HG02763 (cell line): ENCODE measurements at regions not wholly inside any gene's neighbourhood (a gene's known extent, or its start where the extent isn't known, plus 50 kb on each side); places are given as distances from the start of the nearest gene placed in this dataset.
"Not testable (repeated sequence)": the region's sequence is repeated elsewhere in the genome, so short reads cannot be mapped to it uniquely, and the experiment has no call there.

ENCODE experiments used
- ATAC-seq: cut with Tn5 transposase; IDR thresholded peaks from one replicate; pipeline ENCODE4 v1.9.1; 2021; ENCODE audit warnings: mild to moderate bottlenecking, moderate library complexity; ENCODE audit not compliant: unreplicated experiment

DNA sequence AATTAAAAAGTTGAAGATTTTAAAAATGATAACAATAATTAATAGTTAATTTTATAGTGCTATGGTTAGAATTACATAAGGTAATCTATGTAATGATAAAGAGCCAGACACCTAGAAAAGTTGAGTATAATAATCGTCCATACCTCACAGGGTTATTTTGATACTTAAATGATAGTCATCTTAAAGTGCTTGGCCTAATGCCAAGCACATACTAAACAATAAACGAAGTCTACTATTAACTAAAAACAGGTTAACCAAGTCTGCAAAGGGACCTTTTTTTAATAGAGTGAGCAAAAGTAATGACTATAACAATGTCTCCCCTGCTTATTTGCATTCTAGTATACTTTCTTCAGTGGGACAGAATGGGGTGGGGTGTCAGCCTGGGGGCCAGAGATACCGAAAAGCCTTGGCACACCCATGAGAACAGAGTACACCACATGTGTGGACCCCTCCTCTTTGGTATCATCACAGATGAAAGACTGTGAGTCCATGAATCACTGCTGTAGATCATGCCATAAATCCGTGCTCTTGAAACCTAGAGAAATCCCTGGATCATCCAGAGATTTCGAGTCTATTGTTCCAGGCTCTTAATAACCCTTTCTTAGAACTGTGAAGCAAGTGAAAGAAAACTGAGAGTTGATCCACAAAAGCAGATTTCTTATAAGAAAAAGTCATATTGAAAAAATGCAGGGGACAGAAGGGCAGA lies 249.5 kb downstream of the PRELID2 start:
- no peak for ATAC-seq

DNA sequence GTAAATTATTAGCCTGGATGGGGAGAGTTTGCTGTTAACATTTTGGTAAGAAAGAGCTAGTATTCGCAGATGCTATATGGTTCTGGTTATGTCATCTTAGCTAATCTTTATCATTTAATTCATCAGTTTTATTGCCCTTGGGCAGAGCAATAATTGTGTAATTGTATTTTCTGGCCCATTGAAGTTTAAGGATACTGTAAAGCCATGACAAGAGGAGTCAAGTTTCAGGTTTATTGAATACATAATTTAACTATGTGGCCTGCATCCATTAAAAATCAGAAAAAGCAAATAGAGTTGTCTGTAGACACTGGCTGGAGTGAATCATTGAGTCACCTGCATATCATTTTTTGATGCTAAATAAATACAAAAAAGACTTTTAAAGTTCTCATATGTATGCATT lies 255.8 kb downstream of the PRELID2 start:
- ATAC-seq: no peak

GRCh38 chr5:145574889-145575573 lies 260.1 kb downstream of the PRELID2 start:
- ATAC-seq: no peak

DNA sequence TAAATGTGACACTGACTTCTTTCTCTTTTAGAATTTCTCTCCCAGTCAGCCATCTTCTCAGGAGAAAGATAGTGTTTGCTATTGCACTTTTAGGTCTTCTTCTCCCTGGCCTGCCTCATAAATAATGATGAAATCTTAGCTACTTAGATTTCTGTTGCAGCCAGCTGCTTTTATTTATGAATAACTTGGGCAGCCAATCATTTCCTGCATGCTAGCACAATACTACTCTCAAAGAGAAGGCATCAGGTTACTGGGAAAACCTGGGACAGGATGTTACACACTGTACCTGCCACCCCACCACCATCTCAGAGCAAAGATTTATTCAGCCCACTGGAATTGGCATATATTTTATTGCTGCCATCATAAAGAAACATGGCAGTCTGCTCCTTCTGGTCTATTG lies 266.6 kb downstream of the PRELID2 start:
- ATAC-seq: no peak

- ATAC-seq: no peak
These were observed 272.2 kb downstream of the PRELID2 start for GRCh38 chr5:145562931-145563330.

DNA sequence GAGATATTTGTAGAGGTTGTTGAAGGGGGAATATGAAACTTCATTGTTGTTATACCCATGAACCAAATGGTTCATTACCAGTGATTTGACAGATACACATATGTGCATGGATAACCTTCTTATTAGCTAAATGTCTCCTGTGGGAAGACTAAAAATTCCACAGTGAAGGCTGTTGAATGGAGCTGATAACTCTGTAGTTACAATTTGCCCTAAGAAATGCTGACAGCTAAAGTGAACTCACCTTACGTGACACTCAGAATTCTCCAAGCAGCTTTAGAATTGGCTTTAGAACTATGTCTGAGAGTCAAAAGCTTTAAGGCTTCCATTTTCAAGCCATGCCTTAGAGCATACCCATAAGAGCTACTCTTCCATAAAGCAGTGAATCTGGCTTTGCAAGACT lies 276.9 kb downstream of the PRELID2 start:
- no peak for ATAC-seq

GRCh38 chr5:145557345-145557744 lies 277.8 kb downstream of the PRELID2 start:
- ATAC-seq: no peak

DNA sequence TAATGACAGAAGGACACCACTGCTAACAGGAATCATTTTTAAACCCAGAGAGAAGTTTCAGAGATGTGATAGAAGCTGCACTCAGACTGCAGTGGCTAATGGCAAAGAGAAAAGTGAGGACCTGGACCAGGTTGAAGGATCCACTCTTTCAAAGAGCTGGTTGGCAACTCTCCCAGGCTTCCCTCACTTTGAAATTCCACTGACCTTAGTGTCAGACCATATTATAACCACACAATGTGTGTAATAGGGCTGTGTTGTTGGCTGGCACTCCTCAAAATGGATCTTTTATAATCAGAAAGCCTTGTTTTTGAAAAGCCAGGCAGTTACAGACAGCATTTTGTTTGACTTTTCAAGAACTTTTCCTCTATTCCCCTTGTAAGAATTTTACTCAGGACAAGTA lies 280.7 kb downstream of the PRELID2 start:
- ATAC-seq: no peak

DNA sequence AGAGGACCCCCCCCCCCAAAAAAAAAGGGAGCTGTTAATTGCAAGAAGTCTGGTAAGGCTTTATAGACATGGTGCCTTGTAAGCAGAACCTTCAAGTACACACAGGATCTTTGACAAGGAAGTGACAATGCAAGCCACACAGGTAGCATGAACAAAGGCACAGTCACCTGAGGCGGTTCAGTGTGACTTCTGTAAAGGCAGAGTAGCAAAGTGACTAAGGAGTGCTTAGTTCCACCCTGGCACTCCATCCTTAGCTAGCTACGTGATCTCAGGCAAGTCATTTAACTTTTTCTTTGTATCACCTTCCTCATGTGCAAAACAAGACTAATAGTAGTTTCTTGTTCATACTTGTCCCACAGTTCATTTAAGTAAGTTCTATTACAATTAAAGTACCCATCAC lies 282.0 kb downstream of the PRELID2 start:
- no peak for ATAC-seq

DNA sequence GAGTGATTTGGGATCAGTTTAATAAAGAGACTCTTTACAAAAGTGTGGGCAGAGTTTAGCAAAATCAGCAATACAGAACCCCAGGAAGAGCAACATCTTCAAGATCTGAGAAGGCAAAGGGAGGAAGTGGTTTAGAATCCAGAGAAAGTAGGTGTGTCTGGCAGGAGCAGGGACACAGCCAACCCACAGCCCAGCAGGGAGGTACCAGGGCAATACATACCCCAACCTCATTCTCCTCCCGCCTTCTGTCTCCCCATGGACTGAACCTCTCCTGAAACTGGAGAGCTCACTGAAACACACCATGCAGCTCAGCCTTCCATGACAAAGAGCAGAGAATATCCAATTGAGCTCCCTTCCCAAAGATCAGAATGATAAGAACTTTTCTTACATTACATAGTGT lies 283.4 kb downstream of the PRELID2 start:
- no peak for ATAC-seq

DNA sequence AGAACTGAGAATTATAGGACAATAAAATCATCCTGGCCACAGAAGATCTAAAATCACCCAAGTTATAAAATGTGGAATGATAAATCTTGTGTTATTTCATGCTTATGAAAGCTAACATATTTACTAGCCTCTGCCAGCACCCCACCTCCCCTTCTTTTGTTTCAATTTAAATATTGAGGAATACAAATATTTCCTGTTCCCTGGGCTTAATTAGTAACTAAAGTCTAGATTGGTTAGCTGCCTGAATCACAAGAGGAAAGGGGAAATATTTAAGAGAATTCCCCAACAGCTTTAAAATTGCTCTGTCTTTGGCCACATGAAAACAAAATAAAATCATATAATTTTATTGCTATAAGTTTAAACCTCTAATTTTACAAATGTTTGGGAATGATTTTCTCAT lies 287.0 kb downstream of the PRELID2 start:
- ATAC-seq: no peak

GRCh38 chr5:145544401-145544800 lies 290.7 kb downstream of the PRELID2 start:
- ATAC-seq: no peak

- ATAC-seq: no peak
These were observed 291.2 kb downstream of the PRELID2 start for GRCh38 chr5:145543968-145544367.

DNA sequence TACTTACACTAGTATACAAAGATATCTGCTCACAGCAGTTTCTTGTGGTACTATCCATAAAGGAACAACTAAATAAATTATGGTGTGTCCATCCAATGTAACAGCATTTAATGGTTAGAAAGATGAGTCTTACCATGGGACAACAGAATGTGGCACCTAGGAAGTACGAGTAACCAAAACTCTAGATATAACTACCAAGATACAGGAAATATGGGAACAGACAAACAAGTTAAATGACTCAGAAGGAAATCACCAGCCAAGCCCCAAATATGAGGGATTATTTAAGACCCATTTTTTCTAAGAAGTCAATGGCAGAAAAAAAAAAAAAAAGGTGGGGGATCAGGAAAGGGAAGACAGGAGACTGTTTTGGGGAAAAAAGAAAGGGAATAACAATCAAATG lies 294.8 kb downstream of the PRELID2 start:
- no peak for ATAC-seq

DNA sequence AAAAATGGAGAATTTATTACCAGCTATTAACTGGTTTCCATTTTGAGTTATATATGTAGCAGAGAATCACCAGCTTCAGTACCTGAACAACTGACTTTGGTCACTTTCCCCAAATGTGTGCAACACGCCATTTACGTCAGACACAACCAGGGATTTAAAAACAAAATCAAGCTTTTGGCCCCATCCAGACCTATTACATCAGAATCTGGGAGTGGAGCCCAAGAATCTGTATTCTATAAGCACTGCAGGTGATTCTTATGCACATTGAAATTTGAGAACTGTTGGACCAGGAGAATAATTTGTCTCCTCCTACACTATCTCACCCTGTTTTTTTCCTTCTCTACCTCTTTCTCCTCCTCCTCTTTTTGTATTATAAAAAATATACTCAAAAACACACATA lies 295.9 kb downstream of the PRELID2 start:
- no peak for ATAC-seq

DNA sequence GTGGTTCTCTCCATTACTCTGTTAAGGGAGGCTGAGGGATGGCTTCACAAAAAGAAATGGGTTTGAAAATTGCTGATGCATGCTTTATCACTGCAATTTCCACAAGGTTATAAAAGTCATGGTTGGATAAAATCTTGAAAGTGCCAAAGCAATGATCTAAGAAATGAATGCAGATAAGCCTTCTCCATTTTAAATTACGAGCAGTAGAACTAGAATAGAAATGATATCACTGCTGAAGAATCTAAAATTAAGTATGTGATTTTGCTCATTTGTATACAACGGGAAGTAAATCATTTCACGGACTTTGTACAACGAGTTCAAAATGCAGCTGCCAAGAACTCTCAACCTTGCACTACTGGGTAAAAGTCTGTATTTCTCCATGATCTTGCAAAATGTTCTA lies 299.0 kb downstream of the PRELID2 start:
- ATAC-seq: no peak

GRCh38 chr5:145531038-145531734 lies 304.0 kb downstream of the PRELID2 start:
- no peak for ATAC-seq

DNA sequence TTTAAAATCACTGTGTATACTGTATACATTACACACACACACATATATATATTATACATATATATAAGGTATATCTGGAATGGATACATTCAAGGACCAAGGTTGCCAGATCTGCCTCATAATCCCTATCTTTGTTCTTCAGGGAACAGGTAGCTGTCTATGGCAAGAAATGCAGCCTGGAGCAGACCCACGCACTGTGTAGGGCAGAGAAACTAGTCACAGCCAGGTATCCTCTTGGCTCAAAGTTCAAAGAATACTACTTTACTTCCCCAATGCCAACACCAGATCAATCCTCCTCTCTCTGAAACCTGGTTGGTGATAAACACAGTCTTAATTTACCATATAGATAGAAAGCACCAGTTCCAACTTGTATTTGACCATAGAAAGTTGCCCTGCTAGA lies 313.6 kb downstream of the PRELID2 start:
- no peak for ATAC-seq

DNA sequence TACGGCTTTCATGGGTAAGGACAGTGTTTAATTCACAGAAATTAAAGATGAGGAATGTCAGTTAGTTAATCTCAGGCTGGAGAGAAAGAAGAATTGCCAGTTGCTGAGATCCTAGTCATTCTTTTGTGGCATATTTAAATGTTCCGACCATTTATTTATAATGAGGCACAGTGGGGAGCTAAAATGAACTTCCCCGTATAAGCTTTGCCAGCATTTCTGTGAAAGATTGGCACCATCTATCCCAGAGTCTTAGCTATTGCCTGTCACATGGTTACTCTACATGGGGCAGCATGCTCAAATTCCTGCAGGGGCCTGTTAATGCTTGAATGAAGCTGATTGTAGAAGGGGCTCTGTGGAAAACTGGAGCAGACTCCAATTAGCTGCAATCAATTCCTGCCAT lies 314.1 kb downstream of the PRELID2 start:
- ATAC-seq: no peak

- no peak for ATAC-seq
These were observed 314.8 kb downstream of the PRELID2 start for GRCh38 chr5:145520335-145520734.

DNA sequence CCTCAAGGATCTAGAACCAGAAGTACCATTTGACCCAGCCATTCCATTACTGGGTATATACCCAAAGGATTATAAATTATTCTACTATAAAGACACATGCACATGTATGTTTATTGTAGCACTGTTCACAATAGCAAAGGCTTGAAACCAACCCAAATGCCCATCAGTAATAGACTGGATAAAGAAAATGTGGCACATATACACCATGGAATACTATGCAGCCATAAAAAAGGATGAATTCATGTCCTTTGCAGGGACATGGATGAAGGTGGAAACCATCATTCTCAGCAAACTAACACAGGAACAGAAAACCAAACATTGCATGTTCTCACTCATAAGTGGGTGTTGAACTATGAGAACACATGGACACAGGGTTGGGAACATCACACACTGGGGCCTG lies 317.6 kb downstream of the PRELID2 start:
- not testable (repeated sequence) for ATAC-seq

DNA sequence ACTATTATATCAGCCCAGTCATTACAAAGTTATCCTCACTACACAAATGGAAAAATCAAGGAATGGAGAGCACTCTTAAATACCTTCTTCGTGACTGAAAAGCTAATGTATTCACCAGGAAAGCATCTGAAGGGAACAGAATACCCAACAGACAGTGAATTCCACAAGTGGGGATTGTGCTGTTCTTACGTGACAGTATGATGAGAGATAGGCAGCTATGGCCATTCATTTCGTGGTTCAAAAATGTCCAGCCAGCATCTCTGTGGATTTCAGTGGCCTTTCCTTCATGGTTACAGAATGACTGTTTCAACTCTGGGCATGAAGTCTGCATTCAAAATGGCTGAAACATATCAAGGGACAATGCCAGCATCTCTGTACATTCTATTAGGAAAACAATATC lies 323.8 kb downstream of the PRELID2 start:
- no peak for ATAC-seq
